GM12872 (cell line): ENCODE measurements at regions not wholly inside any gene's neighbourhood (a gene's known extent, or its start where the extent isn't known, plus 50 kb on each side); places are given as distances from the start of the nearest gene placed in this dataset.

Experiments used
- TF ChIP-seq, protein P1 (sequence below): IDR thresholded peaks from 3 replicates; pipeline ENCODE4 v1.5.1; 2011; ENCODE audit warnings: low read depth, mild to moderate bottlenecking, low read length, moderate library complexity; ENCODE audit not compliant: insufficient read depth

DNA sequence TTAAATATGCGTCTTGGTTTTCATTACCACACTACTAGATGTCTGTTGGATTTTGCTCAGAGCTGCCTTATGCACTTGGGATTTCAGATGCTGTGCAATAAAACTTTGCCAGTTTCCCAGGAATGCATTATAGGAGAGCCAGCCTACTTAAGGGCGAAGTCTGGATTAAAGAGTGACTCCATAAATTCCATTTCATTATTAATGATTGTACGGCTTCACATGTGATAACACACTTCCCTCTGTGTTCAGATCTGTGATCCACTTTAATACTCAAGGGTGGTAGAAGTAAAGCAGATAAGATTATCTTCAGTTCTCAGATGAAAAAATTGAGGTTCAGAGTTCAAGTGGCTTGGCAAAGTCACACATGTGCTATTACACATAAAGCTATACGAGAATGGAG lies 110.2 kb downstream of the C11orf91 start:
- TF ChIP-seq, protein P1, sequence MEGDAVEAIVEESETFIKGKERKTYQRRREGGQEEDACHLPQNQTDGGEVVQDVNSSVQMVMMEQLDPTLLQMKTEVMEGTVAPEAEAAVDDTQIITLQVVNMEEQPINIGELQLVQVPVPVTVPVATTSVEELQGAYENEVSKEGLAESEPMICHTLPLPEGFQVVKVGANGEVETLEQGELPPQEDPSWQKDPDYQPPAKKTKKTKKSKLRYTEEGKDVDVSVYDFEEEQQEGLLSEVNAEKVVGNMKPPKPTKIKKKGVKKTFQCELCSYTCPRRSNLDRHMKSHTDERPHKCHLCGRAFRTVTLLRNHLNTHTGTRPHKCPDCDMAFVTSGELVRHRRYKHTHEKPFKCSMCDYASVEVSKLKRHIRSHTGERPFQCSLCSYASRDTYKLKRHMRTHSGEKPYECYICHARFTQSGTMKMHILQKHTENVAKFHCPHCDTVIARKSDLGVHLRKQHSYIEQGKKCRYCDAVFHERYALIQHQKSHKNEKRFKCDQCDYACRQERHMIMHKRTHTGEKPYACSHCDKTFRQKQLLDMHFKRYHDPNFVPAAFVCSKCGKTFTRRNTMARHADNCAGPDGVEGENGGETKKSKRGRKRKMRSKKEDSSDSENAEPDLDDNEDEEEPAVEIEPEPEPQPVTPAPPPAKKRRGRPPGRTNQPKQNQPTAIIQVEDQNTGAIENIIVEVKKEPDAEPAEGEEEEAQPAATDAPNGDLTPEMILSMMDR = no peak

DNA sequence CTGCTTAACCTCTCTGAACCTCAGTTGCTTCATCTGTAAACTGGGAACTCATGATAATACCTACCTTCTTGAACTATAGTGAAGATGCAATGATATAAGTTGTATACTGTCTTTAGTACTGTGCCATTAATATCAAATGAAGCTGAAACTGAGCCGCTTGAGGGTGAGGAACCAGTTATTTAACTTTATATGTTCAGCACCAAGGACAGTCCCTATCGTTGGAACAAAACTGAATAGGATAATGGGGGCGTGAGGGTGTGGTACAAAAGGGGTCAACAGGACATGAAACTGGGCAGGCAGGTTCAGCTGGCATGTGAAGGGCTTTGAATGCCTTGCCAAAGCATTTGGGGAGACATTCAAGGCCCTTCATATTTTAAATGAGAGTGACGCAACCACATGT lies 112.6 kb downstream of the C11orf91 start:
- TF ChIP-seq, protein P1 = no peak

DNA sequence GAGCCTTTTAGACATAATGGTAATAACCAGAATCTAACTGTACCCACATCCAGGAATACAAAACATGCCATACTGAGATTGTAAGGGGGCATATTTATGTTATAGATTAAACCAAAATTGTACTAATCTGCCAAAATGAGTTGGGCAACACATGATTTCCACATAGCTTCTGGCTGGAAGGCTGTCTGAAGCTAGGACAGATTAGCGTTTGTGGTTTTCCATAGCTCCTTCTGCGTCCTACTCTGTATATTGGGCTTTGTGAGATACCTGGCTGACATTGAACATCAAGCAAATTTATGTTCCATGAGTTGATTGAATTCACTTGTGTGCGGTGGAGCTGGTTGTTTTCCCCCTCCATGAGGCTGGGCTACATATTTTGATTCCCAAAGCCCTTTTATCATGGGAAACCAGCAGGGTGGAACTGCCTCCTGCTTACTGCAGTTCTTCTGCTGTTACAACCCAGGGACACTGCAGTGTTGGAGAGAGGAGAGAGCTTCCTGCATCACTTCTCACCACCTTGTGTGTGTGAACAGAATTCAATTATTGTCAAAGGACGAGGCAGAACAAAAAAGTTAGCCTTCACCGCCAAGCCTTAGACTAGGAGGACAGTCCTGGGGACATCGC lies 114.9 kb downstream of the C11orf91 start:
- TF ChIP-seq, protein P1 = no peak

DNA sequence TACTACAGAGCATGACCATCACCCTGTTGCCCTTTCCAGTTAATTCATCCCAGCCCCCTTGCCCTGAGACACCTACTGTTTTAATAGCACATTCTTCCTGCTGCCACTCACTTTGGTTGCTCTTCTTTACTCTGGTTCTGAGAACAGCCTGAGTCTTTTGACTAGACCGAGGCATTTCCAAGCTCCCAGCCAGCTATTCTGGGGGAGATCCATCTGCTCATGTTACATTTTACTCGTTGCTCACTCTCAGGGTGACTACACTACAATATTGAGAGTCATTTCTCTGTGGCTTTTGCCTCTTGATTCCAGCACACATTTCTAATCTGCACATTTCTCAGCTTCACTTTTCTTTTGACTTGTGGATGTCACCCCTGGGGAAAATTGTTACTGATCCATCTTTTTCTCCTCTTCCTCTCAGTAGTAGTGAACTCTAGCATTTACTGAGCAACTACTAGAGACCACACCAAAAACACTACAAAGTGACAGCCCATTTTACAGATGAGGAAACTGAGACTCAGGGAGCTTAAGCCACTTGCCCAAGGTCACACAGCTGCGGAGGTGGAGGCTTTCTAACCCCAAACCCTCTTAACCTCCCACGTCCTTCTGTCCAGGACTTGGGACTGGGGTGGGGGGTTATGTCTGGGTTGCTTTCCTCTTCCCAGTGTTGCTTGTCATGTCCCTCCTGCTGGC lies 117.8 kb downstream of the C11orf91 start:
- TF ChIP-seq, protein P1 = no peak

DNA sequence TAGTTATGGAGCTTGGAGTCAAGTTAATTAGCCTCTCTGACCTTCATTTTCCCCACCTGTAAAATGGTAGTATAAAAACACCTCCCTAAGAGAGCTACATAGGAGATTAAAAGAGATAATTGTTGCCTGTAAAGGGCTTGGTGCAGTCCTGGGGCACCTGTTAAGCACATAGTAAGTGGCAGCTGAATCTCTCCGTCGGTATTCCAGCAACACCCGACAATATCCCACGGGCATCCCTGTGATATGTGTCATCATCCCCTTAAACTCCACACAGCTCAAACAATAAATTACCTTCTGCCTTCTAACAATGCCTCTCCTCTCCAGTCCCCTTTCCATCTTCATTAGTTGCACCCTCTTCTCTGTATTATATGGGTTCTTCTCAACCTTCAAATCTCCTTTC lies 121.5 kb downstream of the C11orf91 start:
- TF ChIP-seq, protein P1 = no peak

DNA sequence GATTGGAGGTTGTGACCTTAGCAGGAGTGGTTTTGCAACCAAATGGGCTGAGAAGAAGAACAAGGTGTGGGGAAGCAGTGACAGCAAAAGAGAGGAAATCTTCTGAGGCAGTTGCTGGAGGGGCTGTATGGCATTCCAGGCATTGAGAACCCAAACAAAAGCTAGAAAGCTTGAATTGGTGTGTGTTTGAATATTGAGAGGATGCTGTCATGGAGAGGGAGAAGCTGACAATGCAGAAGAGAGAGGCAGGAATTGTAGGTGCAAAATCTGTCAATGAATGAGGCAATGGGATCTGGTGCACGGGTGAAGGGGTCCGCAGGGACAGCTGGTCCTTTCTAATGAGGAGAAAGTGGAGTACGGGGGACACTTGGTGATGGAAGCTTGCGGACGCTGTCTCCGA lies 123.4 kb downstream of the C11orf91 start:
- TF ChIP-seq, protein P1 = no peak

DNA sequence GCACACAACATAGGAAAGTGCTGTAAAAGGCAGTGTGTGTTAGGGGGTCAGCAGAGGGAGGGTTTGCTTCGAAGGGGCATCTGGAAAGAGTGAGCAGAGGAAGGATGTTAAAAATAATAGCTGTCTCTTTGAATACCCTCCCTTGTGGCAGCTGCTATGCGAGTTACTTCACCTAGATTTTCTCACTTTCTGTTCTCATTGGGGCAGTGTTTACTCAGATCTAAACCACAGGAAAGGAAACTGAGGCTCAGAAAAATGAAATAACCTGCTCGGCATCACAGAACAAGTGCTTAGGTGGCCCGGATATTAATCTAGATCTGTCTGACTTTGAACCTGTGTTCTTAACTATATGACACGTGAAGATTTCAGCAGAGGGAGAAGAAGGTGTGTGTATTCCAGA lies 125.3 kb downstream of the C11orf91 start:
- TF ChIP-seq, protein P1 = no peak
